Upper lobe of left lung (tissue), 6 donors: ENCODE measurements at regions not wholly inside any gene's neighbourhood (a gene's known extent, or its start where the extent isn't known, plus 50 kb on each side); places are given as distances from the start of the nearest gene placed in this dataset.

ENCODE experiments used
- ATAC-seq, 2 donors: fragments of 200-7000 bp; cut with Tn5 transposase; one replicate each; pipeline ENCODE4 v1.9.1; 2022; ENCODE audit warnings: mild to moderate bottlenecking in 2 of 2, moderate library complexity in 2 of 2; ENCODE audit not compliant: low FRiP score in 2 of 2
- DNase-seq, 2 donors: peaks; one replicate each; pipeline ENCODE4 v3.0.0-alpha.2; 2019 to 2020
- H3K27ac ChIP-seq, 4 donors: fragments of 200-600 bp; sonication (generic); one replicate each; pipeline ENCODE4 v1.5.1; 2016 to 2019
- H3K27me3 ChIP-seq, 4 donors: fragments of 200-600 bp; sonication (generic); one replicate each; pipeline ENCODE4 v1.5.1; 2017 to 2019
- H3K36me3 ChIP-seq, 4 donors: fragments of 200-600 bp; sonication (generic); one replicate each; pipeline ENCODE4 v1.5.1; 2016 to 2019
- H3K4me1 ChIP-seq, 4 donors: fragments of 200-600 bp; sonication (generic); one replicate each; pipeline ENCODE4 v1.5.1; 2018 to 2019
- H3K4me3 ChIP-seq, 4 donors: fragments of 200-600 bp; sonication (generic); one replicate each; pipeline ENCODE4 v1.5.1; 2017 to 2019; ENCODE audit warnings: mild to moderate bottlenecking in 2 of 4, moderate library complexity in 1 of 4
- H3K9me3 ChIP-seq, 4 donors: fragments of 200-600 bp; sonication (generic); one replicate each; pipeline ENCODE4 v1.5.1; 2018 to 2019
- EP300 ChIP-seq, 4 donors: sonication (generic); formaldehyde crosslinking; IDR thresholded peaks; one replicate each; pipeline ENCODE4 v1.5.1; 2017; ENCODE audit warnings: antibody characterized with exemption in 4 of 4, control low read depth in 2 of 4
- POLR2A ChIP-seq, 4 donors: fragments of 450-650 bp; IDR thresholded peaks; one replicate each; pipeline ENCODE4 v1.5.1; 2016 to 2017; ENCODE audit warnings: antibody characterized with exemption in 4 of 4, mild to moderate bottlenecking in 2 of 4
- POLR2AphosphoS5 ChIP-seq, 2 donors: sonication (generic); formaldehyde crosslinking; IDR thresholded peaks; one replicate each; pipeline ENCODE4 v1.5.1; 2017; ENCODE audit warnings: antibody characterized with exemption in 2 of 2
- WGBS, 2 donors: methylation state at CpG; one replicate each; pipeline ENCODE4 v1.1.5; 2017 to 2018; 5-methylcytosine and 5-hydroxymethylcytosine counted together
- TF ChIP-seq, protein P1 (sequence below), 6 experiments: fragments of 450-650 bp in 4 of 6; fragments of 200-600 bp in 2 of 6; sonication (generic) in 2 of 6; IDR thresholded peaks; one replicate each; pipeline ENCODE4 v1.5.1; 2016 to 2019; ENCODE audit warnings: antibody characterized with exemption in 6 of 6
- donor health status: DM: no; HTN: no; CAD: no; lungs with moderate emphysema.
- donor health status: DM: no; HTN: yes; CAD: no; lungs with severe emphysema.

DNA sequence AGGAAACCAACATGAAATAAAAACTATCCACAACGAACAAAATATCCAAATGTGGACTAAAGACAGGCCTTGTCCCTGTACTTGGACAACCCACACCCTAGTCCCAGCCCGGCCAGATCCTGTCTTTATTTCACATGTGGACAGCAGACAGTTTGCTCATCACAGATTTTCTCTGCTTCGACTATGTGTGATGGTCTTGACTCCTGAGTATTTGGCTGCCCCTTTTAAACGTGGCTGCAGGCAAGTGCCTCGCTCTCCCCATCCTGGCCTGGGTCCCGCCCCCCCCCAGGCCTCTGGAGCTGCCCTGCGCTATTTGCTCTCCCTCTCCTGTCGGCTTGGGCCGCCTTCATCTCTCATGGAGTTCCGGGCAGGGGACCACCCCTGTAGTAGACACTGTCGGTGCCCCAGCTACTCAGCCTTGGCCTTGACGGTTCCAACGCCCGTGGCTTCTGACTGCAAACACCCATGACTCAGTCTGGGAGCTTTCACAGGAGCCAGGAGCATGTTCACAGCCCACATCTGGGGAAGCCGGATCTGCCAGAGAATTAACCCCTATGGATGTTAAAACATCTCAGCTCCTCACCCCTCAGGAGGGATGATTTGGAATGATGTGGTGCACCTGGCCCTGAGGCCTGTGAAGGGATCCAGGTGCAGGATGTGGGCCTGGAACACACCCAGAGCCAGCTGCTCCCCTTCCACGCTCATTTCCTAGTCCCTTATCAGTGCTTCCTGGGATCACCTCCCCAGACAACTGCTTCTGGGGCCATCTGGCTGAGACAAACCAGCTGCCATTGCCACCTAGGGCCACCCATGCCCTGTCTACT, 229.7 kb upstream of the RPL38 start:
- Histone ChIP-seq H3K27me3 (no peaks in the 10 kb centered on the region), H3K4me3 (no peak overlapping the region), H3K36me3 (no peaks in the 10 kb centered on the region), H3K9me3 (no peaks in the 10 kb centered on the region), H3K27ac (no peak overlapping the region), H3K4me1 (no peaks in the 10 kb centered on the region)
- TF ChIP-seq, protein P1, sequence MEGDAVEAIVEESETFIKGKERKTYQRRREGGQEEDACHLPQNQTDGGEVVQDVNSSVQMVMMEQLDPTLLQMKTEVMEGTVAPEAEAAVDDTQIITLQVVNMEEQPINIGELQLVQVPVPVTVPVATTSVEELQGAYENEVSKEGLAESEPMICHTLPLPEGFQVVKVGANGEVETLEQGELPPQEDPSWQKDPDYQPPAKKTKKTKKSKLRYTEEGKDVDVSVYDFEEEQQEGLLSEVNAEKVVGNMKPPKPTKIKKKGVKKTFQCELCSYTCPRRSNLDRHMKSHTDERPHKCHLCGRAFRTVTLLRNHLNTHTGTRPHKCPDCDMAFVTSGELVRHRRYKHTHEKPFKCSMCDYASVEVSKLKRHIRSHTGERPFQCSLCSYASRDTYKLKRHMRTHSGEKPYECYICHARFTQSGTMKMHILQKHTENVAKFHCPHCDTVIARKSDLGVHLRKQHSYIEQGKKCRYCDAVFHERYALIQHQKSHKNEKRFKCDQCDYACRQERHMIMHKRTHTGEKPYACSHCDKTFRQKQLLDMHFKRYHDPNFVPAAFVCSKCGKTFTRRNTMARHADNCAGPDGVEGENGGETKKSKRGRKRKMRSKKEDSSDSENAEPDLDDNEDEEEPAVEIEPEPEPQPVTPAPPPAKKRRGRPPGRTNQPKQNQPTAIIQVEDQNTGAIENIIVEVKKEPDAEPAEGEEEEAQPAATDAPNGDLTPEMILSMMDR (IDR thresholded peaks at IDR 0.05) = no peak
- TF ChIP-seq POLR2A (IDR thresholded peaks at IDR 0.05) (no peak), EP300 (IDR thresholded peaks at IDR 0.05) (no peak), POLR2AphosphoS5 (IDR thresholded peaks at IDR 0.05) (no peak)
- no peak for ATAC-seq
- WGBS, 2 donors = 69 to 74% methylated on average over 15 to 16 of the region's 16 CpGs
- DNase-seq = no peak

DNA sequence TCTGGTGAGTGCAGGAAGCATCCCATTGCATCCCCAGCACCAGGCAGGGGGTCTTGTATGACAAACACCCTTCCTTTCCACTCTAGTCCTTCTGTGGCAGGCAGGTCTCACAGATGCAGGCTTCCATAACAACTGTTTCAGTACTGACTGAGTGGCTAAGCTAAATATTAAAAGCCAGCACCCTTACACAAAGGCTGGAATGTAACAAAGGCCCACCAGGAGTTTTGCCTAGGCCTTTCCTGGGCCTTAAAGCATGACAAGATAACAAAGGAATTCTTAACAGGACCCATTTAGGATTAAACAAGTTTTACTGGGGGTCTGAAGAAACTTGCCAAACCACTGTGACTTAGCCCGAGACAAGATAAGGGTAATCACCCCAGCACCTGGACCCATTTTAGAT, 228.9 kb upstream of the RPL38 start:
- no peaks in the 10 kb centered on the region for H3K4me1 ChIP-seq
- H3K4me3 ChIP-seq = no peak overlapping the region
- no peak for ATAC-seq
- H3K36me3 ChIP-seq = no peaks in the 10 kb centered on the region
- no peak overlapping the region for H3K27ac ChIP-seq
- WGBS, 2 donors = 100% methylated on average over 1 of the region's 1 CpG
- no peaks in the 10 kb centered on the region for H3K27me3 ChIP-seq
- H3K9me3 ChIP-seq = no peaks in the 10 kb centered on the region
- no peak for DNase-seq
- TF ChIP-seq, protein P1 (IDR thresholded peaks at IDR 0.05) = no peak
- TF ChIP-seq POLR2AphosphoS5 (IDR thresholded peaks at IDR 0.05) (no peak), EP300 (IDR thresholded peaks at IDR 0.05) (no peak), POLR2A (IDR thresholded peaks at IDR 0.05) (no peak)

DNA sequence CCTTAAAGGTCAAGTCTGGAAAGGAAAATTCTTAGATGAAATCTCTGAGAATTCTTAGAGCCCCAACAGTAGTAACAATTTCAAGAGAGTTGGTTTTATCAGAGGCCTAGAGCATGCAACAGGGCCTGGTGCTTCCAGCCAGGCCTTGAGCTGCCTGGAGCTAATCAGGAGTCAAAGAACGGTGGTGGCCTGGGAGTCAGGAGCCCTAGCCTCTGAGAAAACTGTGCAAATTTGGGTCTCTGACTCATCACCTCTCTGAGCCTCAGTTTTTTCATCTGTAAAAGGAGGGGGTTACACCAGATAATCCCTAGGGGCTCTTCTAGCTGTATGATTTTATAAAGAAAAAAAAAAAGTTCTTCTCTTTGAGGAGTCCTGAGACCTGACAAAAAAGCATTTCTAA, 227.3 kb upstream of the RPL38 start:
- H3K9me3 ChIP-seq = no peaks in the 10 kb centered on the region
- no peaks in the 10 kb centered on the region for H3K36me3 ChIP-seq
- H3K4me1 ChIP-seq = no peaks in the 10 kb centered on the region
- no peak overlapping the region for H3K27ac ChIP-seq
- DNase-seq (no peak), ATAC-seq (no peak)
- no peak for TF ChIP-seq EP300 (IDR thresholded peaks at IDR 0.05)
- TF ChIP-seq, protein P1 (IDR thresholded peaks at IDR 0.05) = no peak
- TF ChIP-seq POLR2A (IDR thresholded peaks at IDR 0.05) = no peak
- no peak for TF ChIP-seq POLR2AphosphoS5 (IDR thresholded peaks at IDR 0.05)
- no peaks in the 10 kb centered on the region for H3K27me3 ChIP-seq
- 84 to 100% methylated on average over 1 of the region's 1 CpG for WGBS, 2 donors
- H3K4me3 ChIP-seq = no peak overlapping the region

DNA sequence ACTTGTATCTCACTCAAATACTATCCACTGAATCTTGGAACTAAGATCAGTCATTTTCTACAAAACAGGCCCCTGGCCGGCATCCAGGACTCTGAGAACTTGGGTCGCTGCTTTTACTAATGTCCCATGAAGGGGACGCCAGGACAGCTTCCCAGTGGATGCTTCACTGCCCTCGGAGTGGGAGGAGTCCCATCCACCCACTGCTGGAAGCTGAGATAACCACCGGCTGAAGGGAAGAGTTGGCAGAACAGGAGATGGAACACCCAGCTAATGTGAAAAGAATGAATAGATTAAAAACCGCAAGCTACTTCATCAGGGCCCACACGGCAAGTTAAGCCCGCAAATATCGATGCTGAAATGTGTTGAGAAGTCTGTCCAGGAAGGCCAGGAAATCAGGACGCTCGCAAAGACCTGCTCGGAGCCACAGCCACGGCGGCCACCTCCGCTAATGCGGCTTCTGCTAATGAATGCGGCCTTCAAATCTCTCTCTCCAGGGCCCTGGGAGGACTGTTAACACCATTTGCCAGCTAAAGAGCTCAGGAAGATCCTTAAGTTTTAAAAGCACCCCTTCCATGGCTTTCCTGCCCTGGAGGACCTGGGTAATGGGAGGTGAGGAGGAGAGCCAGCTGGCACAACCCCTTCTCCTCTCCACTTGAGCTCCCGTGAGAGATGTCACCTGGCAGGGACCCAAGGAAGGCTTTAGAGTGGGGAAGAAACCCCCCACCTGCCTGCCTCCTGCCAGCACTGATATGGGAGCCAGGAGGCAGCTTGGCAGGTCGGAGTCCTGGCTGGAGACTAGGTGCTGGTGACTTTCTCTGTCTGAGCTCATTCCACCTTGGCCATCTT, 226.6 kb upstream of the RPL38 start:
- peak in 1 of 2 donors; percentile 49 for ATAC-seq
- H3K27me3 ChIP-seq = no peaks in the 10 kb centered on the region
- H3K9me3 ChIP-seq = no peaks in the 10 kb centered on the region
- no peak overlapping the region for H3K27ac ChIP-seq
- no peaks in the 10 kb centered on the region for H3K36me3 ChIP-seq
- no peak for DNase-seq
- no peak for TF ChIP-seq POLR2AphosphoS5 (IDR thresholded peaks at IDR 0.05)
- TF ChIP-seq POLR2A (IDR thresholded peaks at IDR 0.05) = no peak
- TF ChIP-seq EP300 (IDR thresholded peaks at IDR 0.05) = no peak
- TF ChIP-seq, protein P1 (IDR thresholded peaks at IDR 0.05) = no peak
- H3K4me1 ChIP-seq = no peaks in the 10 kb centered on the region
- no peak overlapping the region for H3K4me3 ChIP-seq
- 70 to 72% methylated on average over 18 to 19 of the region's 19 CpGs for WGBS, 2 donors
